H1 (cell line): ENCODE measurements at regions not wholly inside any gene's neighbourhood (a gene's known extent, or its start where the extent isn't known, plus 50 kb on each side); places are given as distances from the start of the nearest gene placed in this dataset.

Source experiments
- ATF3 ChIP-seq: IDR thresholded peaks from 2 replicates; pipeline ENCODE4 v1.6.1; 2011; ENCODE audit warnings: low read depth, mild to moderate bottlenecking, low read length; ENCODE audit not compliant: insufficient read depth
- E2F6 ChIP-seq: IDR thresholded peaks from 2 replicates; pipeline ENCODE4 v1.6.1; 2012; ENCODE audit warnings: inconsistent platforms
- KDM1A ChIP-seq: fragments of 200-600, 300-600 bp; sonication (generic); IDR thresholded peaks from 2 replicates; pipeline ENCODE4 v1.7.1; 2016; ENCODE audit warnings: mild to moderate bottlenecking, low read length, borderline replicate concordance
- POLR2AphosphoS5 ChIP-seq: IDR thresholded peaks from 2 replicates; pipeline ENCODE4 v1.6.1; 2011; ENCODE audit warnings: low read depth, low read length
- SP2 ChIP-seq: IDR thresholded peaks from 2 replicates; pipeline ENCODE4 v1.6.1; 2012; ENCODE audit warnings: mild to moderate bottlenecking, low read length, inconsistent platforms

- no peak for TF ChIP-seq E2F6
- no peak for TF ChIP-seq KDM1A
- no peak for TF ChIP-seq ATF3
- no peak for TF ChIP-seq POLR2AphosphoS5
- TF ChIP-seq SP2, result no peak
Observed at GRCh38 chr1:30061292-30062220, 661.8 kb downstream of the MATN1 start (continued).
